Esophagus muscularis mucosa (tissue), 4 donors: ENCODE measurements at regions not wholly inside any gene's neighbourhood (a gene's known extent, or its start where the extent isn't known, plus 50 kb on each side); places are given as distances from the start of the nearest gene placed in this dataset.

Experiments
- CTCF ChIP-seq, 3 experiments: fragments of 200-600 bp in 2 of 3; fragments of 450-650 bp in 1 of 3; sonication (generic) in 2 of 3; IDR thresholded peaks; one replicate each; pipeline ENCODE4 v1.5.1; 2017 to 2019; ENCODE audit warnings: antibody characterized with exemption in 3 of 3, mild to moderate bottlenecking in 2 of 3, moderate library complexity in 1 of 3
- EP300 ChIP-seq: sonication (generic); formaldehyde crosslinking; IDR thresholded peaks from one replicate; pipeline ENCODE4 v1.6.1; 2017; ENCODE audit warnings: antibody characterized with exemption
- POLR2A ChIP-seq: fragments of 450-650 bp; IDR thresholded peaks from one replicate; pipeline ENCODE4 v1.6.1; 2017; ENCODE audit warnings: antibody characterized with exemption, moderate library complexity, mild to moderate bottlenecking, low read depth
- POLR2AphosphoS5 ChIP-seq, 2 donors: sonication (generic); formaldehyde crosslinking; IDR thresholded peaks; one replicate each; pipeline ENCODE4 v1.6.1; 2017; ENCODE audit warnings: antibody characterized with exemption in 2 of 2

DNA sequence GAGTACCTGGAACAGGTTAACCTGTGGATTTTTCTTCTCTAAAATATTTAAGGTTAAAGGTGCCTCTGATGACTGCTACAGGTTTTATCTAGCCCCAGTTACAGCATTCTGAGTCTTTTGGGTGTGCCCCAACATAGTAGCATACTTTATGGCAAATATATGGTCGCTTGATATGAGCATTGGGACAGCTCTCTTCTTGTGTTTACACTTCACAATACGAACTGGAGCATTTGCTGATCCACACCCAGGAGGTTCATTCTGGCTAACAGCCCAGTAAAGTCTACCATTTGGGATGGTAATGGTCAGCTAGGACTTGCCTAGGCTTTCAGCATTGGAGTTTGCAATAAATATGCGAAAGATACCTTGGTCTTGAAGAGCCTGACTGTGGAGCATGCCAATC lies 101.3 kb downstream of the DISP1 start:
- no peak for TF ChIP-seq EP300
- no peak for TF ChIP-seq CTCF (IDR thresholded peaks at IDR 0.05)
- TF ChIP-seq POLR2A = no peak
- no peak for TF ChIP-seq POLR2AphosphoS5 (IDR thresholded peaks at IDR 0.05)
